Endothelial cell (in vitro differentiated cells): ENCODE measurements at regions not wholly inside any gene's neighbourhood (a gene's known extent, or its start where the extent isn't known, plus 50 kb on each side); places are given as distances from the start of the nearest gene placed in this dataset.

Experiments used
- DNase-seq: peaks from one replicate; pipeline ENCODE4 v3.0.0; 2021; ENCODE audit warnings: low spot score
- H3K27ac Mint-ChIP-seq: one replicate; pipeline ENCODE4 v1.8.0; 2021; ENCODE audit warnings: mixed read lengths, inconsistent platforms; ENCODE audit not compliant: unreplicated experiment
- H3K27me3 Mint-ChIP-seq: one replicate; pipeline ENCODE4 v1.8.0; 2021; ENCODE audit warnings: mild to moderate bottlenecking, moderate library complexity, mixed read lengths, inconsistent platforms; ENCODE audit not compliant: unreplicated experiment
- H3K36me3 Mint-ChIP-seq: one replicate; pipeline ENCODE4 v1.8.0; 2021; ENCODE audit warnings: mild to moderate bottlenecking, low read depth, mixed read lengths, inconsistent platforms; ENCODE audit not compliant: unreplicated experiment
- H3K4me1 Mint-ChIP-seq: one replicate; pipeline ENCODE4 v1.8.0; 2021; ENCODE audit warnings: mild to moderate bottlenecking, mixed read lengths, inconsistent platforms; ENCODE audit not compliant: unreplicated experiment
- H3K4me3 Mint-ChIP-seq: one replicate; pipeline ENCODE4 v1.8.0; 2021; ENCODE audit warnings: mild to moderate bottlenecking, mixed read lengths, inconsistent platforms; ENCODE audit not compliant: unreplicated experiment
- H3K9me3 Mint-ChIP-seq: one replicate; pipeline ENCODE4 v1.8.0; 2021; ENCODE audit warnings: mixed read lengths, inconsistent platforms; ENCODE audit not compliant: unreplicated experiment
- CTCF ChIP-seq: fragments of 200-600 bp; sonication (generic); IDR thresholded peaks from one replicate; pipeline ENCODE4 v1.5.0; 2021; ENCODE audit warnings: antibody characterized with exemption; ENCODE audit not compliant: unreplicated experiment

- Mint-ChIP-seq H3K27me3 (peaks cover 10% of the 10 kb centered on the region), H3K9me3 (no peaks in the 10 kb centered on the region), H3K27ac (no peak overlapping the region), H3K4me3 (no peak overlapping the region), H3K36me3 (no peaks in the 10 kb centered on the region), H3K4me1 (peaks cover 6% of the 10 kb centered on the region)
- no peak for DNase-seq
- no peak for TF ChIP-seq CTCF
Observed at GRCh38 chr3:126258670-126259069, 78.3 kb upstream of the ALDH1L1 start.

- no peak for DNase-seq
- no peak for TF ChIP-seq CTCF
- H3K4me1 Mint-ChIP-seq, result peaks cover 5% of the 10 kb centered on the region
Observed at GRCh38 chr3:126257984-126258383, 77.6 kb upstream of the ALDH1L1 start.

GRCh38 chr3:126257174-126257573 is 76.8 kb upstream of the ALDH1L1 start:
- H3K27me3 Mint-ChIP-seq, result peaks cover 4% of the 10 kb centered on the region
- H3K9me3 Mint-ChIP-seq, result no peaks in the 10 kb centered on the region
- H3K4me3 Mint-ChIP-seq, result no peak overlapping the region

More at GRCh38 chr3:126257984-126258383, 77.6 kb upstream of the ALDH1L1 start:
- Mint-ChIP-seq H3K4me3 (no peak overlapping the region), H3K27me3 (peaks cover 8% of the 10 kb centered on the region), H3K36me3 (no peaks in the 10 kb centered on the region), H3K9me3 (no peaks in the 10 kb centered on the region), H3K27ac (no peak overlapping the region)

GRCh38 chr3:126256251-126256650 is 75.9 kb upstream of the ALDH1L1 start:
- Mint-ChIP-seq H3K4me1 (no peaks in the 10 kb centered on the region), H3K4me3 (no peak overlapping the region), H3K27me3 (peaks cover 2% of the 10 kb centered on the region), H3K36me3 (no peaks in the 10 kb centered on the region), H3K27ac (no peak overlapping the region), H3K9me3 (no peaks in the 10 kb centered on the region)
- DNase-seq, result no peak
- TF ChIP-seq CTCF, result no peak

More at GRCh38 chr3:126257174-126257573, 76.8 kb upstream of the ALDH1L1 start:
- no peak overlapping the region for H3K27ac Mint-ChIP-seq
- H3K4me1 Mint-ChIP-seq, result no peaks in the 10 kb centered on the region
- no peaks in the 10 kb centered on the region for H3K36me3 Mint-ChIP-seq
- DNase-seq, result no peak
- TF ChIP-seq CTCF, result no peak

- Mint-ChIP-seq H3K4me3 (no peak overlapping the region), H3K9me3 (no peaks in the 10 kb centered on the region), H3K27ac (no peak overlapping the region), H3K27me3 (peaks cover 1% of the 10 kb centered on the region), H3K4me1 (no peaks in the 10 kb centered on the region), H3K36me3 (no peaks in the 10 kb centered on the region)
- TF ChIP-seq CTCF, result no peak
- no peak for DNase-seq
Observed at GRCh38 chr3:126253072-126253471, 72.7 kb upstream of the ALDH1L1 start.
